SH-SY5Y (cell line): ENCODE measurements at regions not wholly inside any gene's neighbourhood (a gene's known extent, or its start where the extent isn't known, plus 50 kb on each side); places are given as distances from the start of the nearest gene placed in this dataset.

ENCODE experiments used
- GATA2 ChIP-seq: IDR thresholded peaks from 2 replicates; pipeline ENCODE4 v1.6.1; 2011; ENCODE audit warnings: mild to moderate bottlenecking, low read depth, low read length
- GATA3 ChIP-seq: IDR thresholded peaks from 2 replicates; pipeline ENCODE4 v1.6.1; 2011; ENCODE audit warnings: low read depth, mild to moderate bottlenecking, low read length, moderate library complexity

GRCh38 chr1:189275796-189276195 lies 1201.9 kb downstream of the BRINP3 start:
- no peak for TF ChIP-seq GATA2
- TF ChIP-seq GATA3 = no peak
